HEK293 (cell line): ENCODE measurements at regions not wholly inside any gene's neighbourhood (a gene's known extent, or its start where the extent isn't known, plus 50 kb on each side); places are given as distances from the start of the nearest gene placed in this dataset.

Experiments
- KLF16 ChIP-seq: fragments of 450-650 bp; formaldehyde crosslinking; IDR thresholded peaks from 2 replicates; pipeline ENCODE4 v1.5.1; 2017; ENCODE audit warnings: missing biosample characterization, missing genetic modification characterization
- KLF9 ChIP-seq: fragments of 450-650 bp; formaldehyde crosslinking; IDR thresholded peaks from 2 replicates; pipeline ENCODE4 v1.5.1; 2016; ENCODE audit warnings: missing biosample characterization, missing genetic modification characterization, low read depth
- SALL2 ChIP-seq: fragments of 450-650 bp; formaldehyde crosslinking; IDR thresholded peaks from 2 replicates; pipeline ENCODE4 v1.5.0; 2017; ENCODE audit warnings: missing biosample characterization, mild to moderate bottlenecking, missing genetic modification characterization, borderline replicate concordance
- TCF7L2 ChIP-seq: IDR thresholded peaks from 2 replicates; pipeline ENCODE4 v1.6.1; 2011; ENCODE audit warnings: low read depth, mild to moderate bottlenecking, inconsistent platforms, low read length, moderate library complexity, borderline replicate concordance
- YY1 ChIP-seq: fragments of 450-650 bp; formaldehyde crosslinking; IDR thresholded peaks from 2 replicates; pipeline ENCODE4 v1.5.1; 2018; ENCODE audit warnings: missing biosample characterization, missing genetic modification characterization
- ZNF416 ChIP-seq: fragments of 450-650 bp; formaldehyde crosslinking; IDR thresholded peaks from 2 replicates; pipeline ENCODE4 v1.5.1; 2016; ENCODE audit warnings: missing biosample characterization, missing genetic modification characterization
- ZNF585B ChIP-seq: fragments of 450-650 bp; formaldehyde crosslinking; IDR thresholded peaks from 2 replicates; pipeline ENCODE4 v1.5.1; 2016; ENCODE audit warnings: missing biosample characterization, missing genetic modification characterization
- TF ChIP-seq, protein P1 (sequence below): fragments of 450-650 bp; formaldehyde crosslinking; IDR thresholded peaks from 2 replicates; pipeline ENCODE4 v1.5.1; 2016; ENCODE audit warnings: missing biosample characterization, missing genetic modification characterization
- TF ChIP-seq, protein P2 (sequence below): fragments of 450-650 bp; formaldehyde crosslinking; IDR thresholded peaks from 2 replicates; pipeline ENCODE4 v1.5.1; 2016; ENCODE audit warnings: missing biosample characterization, missing genetic modification characterization
- TF ChIP-seq, protein P3 (sequence below): fragments of 450-650 bp; formaldehyde crosslinking; conservative IDR thresholded peaks from 2 replicates; pipeline ENCODE4 v1.5.1; 2016; ENCODE audit warnings: low read depth, missing biosample characterization, missing genetic modification characterization
- TF ChIP-seq, protein P4 (sequence below): fragments of 450-650 bp; formaldehyde crosslinking; IDR thresholded peaks from 2 replicates; pipeline ENCODE4 v1.5.1; 2016; ENCODE audit warnings: missing biosample characterization, missing genetic modification characterization, borderline replicate concordance
- TF ChIP-seq, protein P5 (sequence below): fragments of 450-650 bp; IDR thresholded peaks from 2 replicates; pipeline ENCODE4 v1.5.1; 2018; ENCODE audit warnings: missing biosample characterization, missing genetic modification characterization
- TF ChIP-seq, protein P6 (sequence below): fragments of 450-650 bp; formaldehyde crosslinking; IDR thresholded peaks from 2 replicates; pipeline ENCODE4 v1.5.1; 2016; ENCODE audit warnings: missing biosample characterization, missing genetic modification characterization, low read depth
- TF ChIP-seq, protein P7 (sequence below): fragments of 450-650 bp; formaldehyde crosslinking; IDR thresholded peaks from 2 replicates; pipeline ENCODE4 v1.5.1; 2016; ENCODE audit warnings: missing biosample characterization, missing genetic modification characterization, borderline replicate concordance

DNA sequence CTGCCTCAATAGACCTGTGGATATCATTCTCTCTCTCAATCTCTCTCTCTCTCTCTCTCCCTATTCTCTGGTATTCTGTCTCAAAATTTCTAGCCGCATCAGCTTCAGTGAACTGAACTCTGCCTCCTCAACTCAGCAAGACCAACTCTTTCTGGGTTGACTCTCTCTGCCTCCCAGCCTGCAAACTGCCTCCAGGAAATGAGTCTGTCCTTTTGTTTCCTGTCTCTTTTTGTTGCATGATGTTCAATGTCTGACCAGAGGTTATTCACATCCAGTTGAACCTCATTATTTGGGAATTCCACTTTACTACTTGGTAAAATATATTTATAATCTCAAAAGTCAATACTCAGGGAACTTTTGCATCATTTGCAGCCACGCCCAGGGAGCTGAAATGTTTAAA, 682.7 kb upstream of the FZD8 start:
- no peak for TF ChIP-seq ZNF585B (tag by site-specific recombination)
- no peak for TF ChIP-seq KLF16
- TF ChIP-seq SALL2 (tag by site-specific recombination), result no peak
- TF ChIP-seq, protein P1, sequence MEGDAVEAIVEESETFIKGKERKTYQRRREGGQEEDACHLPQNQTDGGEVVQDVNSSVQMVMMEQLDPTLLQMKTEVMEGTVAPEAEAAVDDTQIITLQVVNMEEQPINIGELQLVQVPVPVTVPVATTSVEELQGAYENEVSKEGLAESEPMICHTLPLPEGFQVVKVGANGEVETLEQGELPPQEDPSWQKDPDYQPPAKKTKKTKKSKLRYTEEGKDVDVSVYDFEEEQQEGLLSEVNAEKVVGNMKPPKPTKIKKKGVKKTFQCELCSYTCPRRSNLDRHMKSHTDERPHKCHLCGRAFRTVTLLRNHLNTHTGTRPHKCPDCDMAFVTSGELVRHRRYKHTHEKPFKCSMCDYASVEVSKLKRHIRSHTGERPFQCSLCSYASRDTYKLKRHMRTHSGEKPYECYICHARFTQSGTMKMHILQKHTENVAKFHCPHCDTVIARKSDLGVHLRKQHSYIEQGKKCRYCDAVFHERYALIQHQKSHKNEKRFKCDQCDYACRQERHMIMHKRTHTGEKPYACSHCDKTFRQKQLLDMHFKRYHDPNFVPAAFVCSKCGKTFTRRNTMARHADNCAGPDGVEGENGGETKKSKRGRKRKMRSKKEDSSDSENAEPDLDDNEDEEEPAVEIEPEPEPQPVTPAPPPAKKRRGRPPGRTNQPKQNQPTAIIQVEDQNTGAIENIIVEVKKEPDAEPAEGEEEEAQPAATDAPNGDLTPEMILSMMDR (tag by site-specific recombination), result no peak
- TF ChIP-seq, protein P2, sequence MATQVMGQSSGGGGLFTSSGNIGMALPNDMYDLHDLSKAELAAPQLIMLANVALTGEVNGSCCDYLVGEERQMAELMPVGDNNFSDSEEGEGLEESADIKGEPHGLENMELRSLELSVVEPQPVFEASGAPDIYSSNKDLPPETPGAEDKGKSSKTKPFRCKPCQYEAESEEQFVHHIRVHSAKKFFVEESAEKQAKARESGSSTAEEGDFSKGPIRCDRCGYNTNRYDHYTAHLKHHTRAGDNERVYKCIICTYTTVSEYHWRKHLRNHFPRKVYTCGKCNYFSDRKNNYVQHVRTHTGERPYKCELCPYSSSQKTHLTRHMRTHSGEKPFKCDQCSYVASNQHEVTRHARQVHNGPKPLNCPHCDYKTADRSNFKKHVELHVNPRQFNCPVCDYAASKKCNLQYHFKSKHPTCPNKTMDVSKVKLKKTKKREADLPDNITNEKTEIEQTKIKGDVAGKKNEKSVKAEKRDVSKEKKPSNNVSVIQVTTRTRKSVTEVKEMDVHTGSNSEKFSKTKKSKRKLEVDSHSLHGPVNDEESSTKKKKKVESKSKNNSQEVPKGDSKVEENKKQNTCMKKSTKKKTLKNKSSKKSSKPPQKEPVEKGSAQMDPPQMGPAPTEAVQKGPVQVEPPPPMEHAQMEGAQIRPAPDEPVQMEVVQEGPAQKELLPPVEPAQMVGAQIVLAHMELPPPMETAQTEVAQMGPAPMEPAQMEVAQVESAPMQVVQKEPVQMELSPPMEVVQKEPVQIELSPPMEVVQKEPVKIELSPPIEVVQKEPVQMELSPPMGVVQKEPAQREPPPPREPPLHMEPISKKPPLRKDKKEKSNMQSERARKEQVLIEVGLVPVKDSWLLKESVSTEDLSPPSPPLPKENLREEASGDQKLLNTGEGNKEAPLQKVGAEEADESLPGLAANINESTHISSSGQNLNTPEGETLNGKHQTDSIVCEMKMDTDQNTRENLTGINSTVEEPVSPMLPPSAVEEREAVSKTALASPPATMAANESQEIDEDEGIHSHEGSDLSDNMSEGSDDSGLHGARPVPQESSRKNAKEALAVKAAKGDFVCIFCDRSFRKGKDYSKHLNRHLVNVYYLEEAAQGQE (tag by site-specific recombination), result no peak
- no peak for TF ChIP-seq YY1
- TF ChIP-seq TCF7L2, result no peak
- TF ChIP-seq, protein P3, sequence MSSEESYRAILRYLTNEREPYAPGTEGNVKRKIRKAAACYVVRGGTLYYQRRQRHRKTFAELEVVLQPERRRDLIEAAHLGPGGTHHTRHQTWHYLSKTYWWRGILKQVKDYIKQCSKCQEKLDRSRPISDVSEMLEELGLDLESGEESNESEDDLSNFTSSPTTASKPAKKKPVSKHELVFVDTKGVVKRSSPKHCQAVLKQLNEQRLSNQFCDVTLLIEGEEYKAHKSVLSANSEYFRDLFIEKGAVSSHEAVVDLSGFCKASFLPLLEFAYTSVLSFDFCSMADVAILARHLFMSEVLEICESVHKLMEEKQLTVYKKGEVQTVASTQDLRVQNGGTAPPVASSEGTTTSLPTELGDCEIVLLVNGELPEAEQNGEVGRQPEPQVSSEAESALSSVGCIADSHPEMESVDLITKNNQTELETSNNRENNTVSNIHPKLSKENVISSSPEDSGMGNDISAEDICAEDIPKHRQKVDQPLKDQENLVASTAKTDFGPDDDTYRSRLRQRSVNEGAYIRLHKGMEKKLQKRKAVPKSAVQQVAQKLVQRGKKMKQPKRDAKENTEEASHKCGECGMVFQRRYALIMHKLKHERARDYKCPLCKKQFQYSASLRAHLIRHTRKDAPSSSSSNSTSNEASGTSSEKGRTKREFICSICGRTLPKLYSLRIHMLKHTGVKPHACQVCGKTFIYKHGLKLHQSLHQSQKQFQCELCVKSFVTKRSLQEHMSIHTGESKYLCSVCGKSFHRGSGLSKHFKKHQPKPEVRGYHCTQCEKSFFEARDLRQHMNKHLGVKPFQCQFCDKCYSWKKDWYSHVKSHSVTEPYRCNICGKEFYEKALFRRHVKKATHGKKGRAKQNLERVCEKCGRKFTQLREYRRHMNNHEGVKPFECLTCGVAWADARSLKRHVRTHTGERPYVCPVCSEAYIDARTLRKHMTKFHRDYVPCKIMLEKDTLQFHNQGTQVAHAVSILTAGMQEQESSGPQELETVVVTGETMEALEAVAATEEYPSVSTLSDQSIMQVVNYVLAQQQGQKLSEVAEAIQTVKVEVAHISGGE (tag by site-specific recombination), result no peak
- TF ChIP-seq, protein P4, sequence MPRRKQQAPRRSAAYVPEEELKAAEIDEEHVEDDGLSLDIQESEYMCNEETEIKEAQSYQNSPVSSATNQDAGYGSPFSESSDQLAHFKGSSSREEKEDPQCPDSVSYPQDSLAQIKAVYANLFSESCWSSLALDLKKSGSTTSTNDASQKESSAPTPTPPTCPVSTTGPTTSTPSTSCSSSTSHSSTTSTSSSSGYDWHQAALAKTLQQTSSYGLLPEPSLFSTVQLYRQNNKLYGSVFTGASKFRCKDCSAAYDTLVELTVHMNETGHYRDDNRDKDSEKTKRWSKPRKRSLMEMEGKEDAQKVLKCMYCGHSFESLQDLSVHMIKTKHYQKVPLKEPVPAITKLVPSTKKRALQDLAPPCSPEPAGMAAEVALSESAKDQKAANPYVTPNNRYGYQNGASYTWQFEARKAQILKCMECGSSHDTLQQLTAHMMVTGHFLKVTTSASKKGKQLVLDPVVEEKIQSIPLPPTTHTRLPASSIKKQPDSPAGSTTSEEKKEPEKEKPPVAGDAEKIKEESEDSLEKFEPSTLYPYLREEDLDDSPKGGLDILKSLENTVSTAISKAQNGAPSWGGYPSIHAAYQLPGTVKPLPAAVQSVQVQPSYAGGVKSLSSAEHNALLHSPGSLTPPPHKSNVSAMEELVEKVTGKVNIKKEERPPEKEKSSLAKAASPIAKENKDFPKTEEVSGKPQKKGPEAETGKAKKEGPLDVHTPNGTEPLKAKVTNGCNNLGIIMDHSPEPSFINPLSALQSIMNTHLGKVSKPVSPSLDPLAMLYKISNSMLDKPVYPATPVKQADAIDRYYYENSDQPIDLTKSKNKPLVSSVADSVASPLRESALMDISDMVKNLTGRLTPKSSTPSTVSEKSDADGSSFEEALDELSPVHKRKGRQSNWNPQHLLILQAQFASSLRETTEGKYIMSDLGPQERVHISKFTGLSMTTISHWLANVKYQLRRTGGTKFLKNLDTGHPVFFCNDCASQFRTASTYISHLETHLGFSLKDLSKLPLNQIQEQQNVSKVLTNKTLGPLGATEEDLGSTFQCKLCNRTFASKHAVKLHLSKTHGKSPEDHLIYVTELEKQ (tag by site-specific recombination), result no peak
- no peak for TF ChIP-seq KLF9 (tag by site-specific recombination)
- TF ChIP-seq, protein P5, sequence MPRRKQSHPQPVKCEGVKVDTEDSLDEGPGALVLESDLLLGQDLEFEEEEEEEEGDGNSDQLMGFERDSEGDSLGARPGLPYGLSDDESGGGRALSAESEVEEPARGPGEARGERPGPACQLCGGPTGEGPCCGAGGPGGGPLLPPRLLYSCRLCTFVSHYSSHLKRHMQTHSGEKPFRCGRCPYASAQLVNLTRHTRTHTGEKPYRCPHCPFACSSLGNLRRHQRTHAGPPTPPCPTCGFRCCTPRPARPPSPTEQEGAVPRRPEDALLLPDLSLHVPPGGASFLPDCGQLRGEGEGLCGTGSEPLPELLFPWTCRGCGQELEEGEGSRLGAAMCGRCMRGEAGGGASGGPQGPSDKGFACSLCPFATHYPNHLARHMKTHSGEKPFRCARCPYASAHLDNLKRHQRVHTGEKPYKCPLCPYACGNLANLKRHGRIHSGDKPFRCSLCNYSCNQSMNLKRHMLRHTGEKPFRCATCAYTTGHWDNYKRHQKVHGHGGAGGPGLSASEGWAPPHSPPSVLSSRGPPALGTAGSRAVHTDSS, result no peak
- TF ChIP-seq, protein P6, sequence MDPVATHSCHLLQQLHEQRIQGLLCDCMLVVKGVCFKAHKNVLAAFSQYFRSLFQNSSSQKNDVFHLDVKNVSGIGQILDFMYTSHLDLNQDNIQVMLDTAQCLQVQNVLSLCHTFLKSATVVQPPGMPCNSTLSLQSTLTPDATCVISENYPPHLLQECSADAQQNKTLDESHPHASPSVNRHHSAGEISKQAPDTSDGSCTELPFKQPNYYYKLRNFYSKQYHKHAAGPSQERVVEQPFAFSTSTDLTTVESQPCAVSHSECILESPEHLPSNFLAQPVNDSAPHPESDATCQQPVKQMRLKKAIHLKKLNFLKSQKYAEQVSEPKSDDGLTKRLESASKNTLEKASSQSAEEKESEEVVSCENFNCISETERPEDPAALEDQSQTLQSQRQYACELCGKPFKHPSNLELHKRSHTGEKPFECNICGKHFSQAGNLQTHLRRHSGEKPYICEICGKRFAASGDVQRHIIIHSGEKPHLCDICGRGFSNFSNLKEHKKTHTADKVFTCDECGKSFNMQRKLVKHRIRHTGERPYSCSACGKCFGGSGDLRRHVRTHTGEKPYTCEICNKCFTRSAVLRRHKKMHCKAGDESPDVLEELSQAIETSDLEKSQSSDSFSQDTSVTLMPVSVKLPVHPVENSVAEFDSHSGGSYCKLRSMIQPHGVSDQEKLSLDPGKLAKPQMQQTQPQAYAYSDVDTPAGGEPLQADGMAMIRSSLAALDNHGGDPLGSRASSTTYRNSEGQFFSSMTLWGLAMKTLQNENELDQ (tag by site-specific recombination), result no peak
- TF ChIP-seq, protein P7, sequence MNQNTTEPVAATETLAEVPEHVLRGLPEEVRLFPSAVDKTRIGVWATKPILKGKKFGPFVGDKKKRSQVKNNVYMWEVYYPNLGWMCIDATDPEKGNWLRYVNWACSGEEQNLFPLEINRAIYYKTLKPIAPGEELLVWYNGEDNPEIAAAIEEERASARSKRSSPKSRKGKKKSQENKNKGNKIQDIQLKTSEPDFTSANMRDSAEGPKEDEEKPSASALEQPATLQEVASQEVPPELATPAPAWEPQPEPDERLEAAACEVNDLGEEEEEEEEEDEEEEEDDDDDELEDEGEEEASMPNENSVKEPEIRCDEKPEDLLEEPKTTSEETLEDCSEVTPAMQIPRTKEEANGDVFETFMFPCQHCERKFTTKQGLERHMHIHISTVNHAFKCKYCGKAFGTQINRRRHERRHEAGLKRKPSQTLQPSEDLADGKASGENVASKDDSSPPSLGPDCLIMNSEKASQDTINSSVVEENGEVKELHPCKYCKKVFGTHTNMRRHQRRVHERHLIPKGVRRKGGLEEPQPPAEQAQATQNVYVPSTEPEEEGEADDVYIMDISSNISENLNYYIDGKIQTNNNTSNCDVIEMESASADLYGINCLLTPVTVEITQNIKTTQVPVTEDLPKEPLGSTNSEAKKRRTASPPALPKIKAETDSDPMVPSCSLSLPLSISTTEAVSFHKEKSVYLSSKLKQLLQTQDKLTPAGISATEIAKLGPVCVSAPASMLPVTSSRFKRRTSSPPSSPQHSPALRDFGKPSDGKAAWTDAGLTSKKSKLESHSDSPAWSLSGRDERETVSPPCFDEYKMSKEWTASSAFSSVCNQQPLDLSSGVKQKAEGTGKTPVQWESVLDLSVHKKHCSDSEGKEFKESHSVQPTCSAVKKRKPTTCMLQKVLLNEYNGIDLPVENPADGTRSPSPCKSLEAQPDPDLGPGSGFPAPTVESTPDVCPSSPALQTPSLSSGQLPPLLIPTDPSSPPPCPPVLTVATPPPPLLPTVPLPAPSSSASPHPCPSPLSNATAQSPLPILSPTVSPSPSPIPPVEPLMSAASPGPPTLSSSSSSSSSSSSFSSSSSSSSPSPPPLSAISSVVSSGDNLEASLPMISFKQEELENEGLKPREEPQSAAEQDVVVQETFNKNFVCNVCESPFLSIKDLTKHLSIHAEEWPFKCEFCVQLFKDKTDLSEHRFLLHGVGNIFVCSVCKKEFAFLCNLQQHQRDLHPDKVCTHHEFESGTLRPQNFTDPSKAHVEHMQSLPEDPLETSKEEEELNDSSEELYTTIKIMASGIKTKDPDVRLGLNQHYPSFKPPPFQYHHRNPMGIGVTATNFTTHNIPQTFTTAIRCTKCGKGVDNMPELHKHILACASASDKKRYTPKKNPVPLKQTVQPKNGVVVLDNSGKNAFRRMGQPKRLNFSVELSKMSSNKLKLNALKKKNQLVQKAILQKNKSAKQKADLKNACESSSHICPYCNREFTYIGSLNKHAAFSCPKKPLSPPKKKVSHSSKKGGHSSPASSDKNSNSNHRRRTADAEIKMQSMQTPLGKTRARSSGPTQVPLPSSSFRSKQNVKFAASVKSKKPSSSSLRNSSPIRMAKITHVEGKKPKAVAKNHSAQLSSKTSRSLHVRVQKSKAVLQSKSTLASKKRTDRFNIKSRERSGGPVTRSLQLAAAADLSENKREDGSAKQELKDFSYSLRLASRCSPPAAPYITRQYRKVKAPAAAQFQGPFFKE (tag by site-specific recombination), result no peak
- no peak for TF ChIP-seq ZNF416 (tag by site-specific recombination)
